Astrocyte (in vitro differentiated cells and primary cell): ENCODE measurements at regions not wholly inside any gene's neighbourhood (a gene's known extent, or its start where the extent isn't known, plus 50 kb on each side); places are given as distances from the start of the nearest gene placed in this dataset.

Experiments used
- DNase-seq: peaks from one replicate; pipeline ENCODE4 v3.0.0-alpha.2; 2010; ENCODE audit warnings: low read depth
- FAIRE-seq: peaks from 2 replicates; lab custom pipeline; 2011; peaks lifted over from hg19 to GRCh38; lab: Jason Lieb, UNC
- H2AFZ ChIP-seq: 2 replicates; pipeline ENCODE4 v1.6.0; 2012; ENCODE audit warnings: low read depth, low read length, inconsistent platforms
- H3K27ac ChIP-seq: 2 replicates; pipeline ENCODE4 v1.5.1; 2011; ENCODE audit warnings: low read depth, low read length, inconsistent platforms
- H3K27me3 ChIP-seq: 2 replicates; pipeline ENCODE4 v1.6.0; 2011; ENCODE audit warnings: low read length, inconsistent platforms; ENCODE audit not compliant: insufficient read depth
- H3K36me3 ChIP-seq: 2 replicates; pipeline ENCODE4 v1.5.1; 2011; ENCODE audit warnings: low read length, inconsistent platforms; ENCODE audit not compliant: insufficient read depth
- H3K4me1 ChIP-seq: 2 replicates; pipeline ENCODE4 v1.5.1; 2011; ENCODE audit warnings: low read length, inconsistent platforms; ENCODE audit not compliant: insufficient read depth
- H3K4me2 ChIP-seq: 2 replicates; pipeline ENCODE4 v1.6.0; 2012; ENCODE audit warnings: low read length, inconsistent platforms
- H3K4me3 ChIP-seq: 2 replicates; pipeline ENCODE4 v1.5.1; 2011; ENCODE audit warnings: low read depth, mild to moderate bottlenecking, low read length, inconsistent platforms; ENCODE audit not compliant: insufficient read depth
- H3K79me2 ChIP-seq: 2 replicates; pipeline ENCODE4 v1.6.0; 2012; ENCODE audit warnings: mild to moderate bottlenecking, low read length, inconsistent platforms; ENCODE audit not compliant: insufficient read depth
- H3K9ac ChIP-seq: 2 replicates; pipeline ENCODE4 v1.6.0; 2012; ENCODE audit warnings: mild to moderate bottlenecking, low read length, inconsistent platforms
- H3K9me3 ChIP-seq: 2 replicates; pipeline ENCODE4 v1.5.1; 2012; ENCODE audit warnings: low read depth, mild to moderate bottlenecking, low read length, inconsistent platforms; ENCODE audit not compliant: insufficient read depth
- H4K20me1 ChIP-seq: 2 replicates; pipeline ENCODE4 v1.6.0; 2012; ENCODE audit warnings: low read length, inconsistent platforms; ENCODE audit not compliant: insufficient read depth
- H3K27ac Mint-ChIP-seq: one replicate; pipeline ENCODE4 v1.8.0; 2021; ENCODE audit warnings: mild to moderate bottlenecking, mixed read lengths; ENCODE audit not compliant: unreplicated experiment
- H3K27me3 Mint-ChIP-seq: one replicate; pipeline ENCODE4 v1.8.0; 2021; ENCODE audit warnings: low read depth, mixed read lengths; ENCODE audit not compliant: unreplicated experiment
- H3K36me3 Mint-ChIP-seq: one replicate; pipeline ENCODE4 v1.8.0; 2021; ENCODE audit warnings: low read depth, mixed read lengths; ENCODE audit not compliant: unreplicated experiment
- H3K4me1 Mint-ChIP-seq: one replicate; pipeline ENCODE4 v1.8.0; 2021; ENCODE audit warnings: low read depth, mixed read lengths; ENCODE audit not compliant: unreplicated experiment
- H3K4me3 Mint-ChIP-seq: one replicate; pipeline ENCODE4 v1.8.0; 2021; ENCODE audit warnings: mild to moderate bottlenecking, moderate library complexity, mixed read lengths; ENCODE audit not compliant: unreplicated experiment
- H3K9me3 Mint-ChIP-seq: one replicate; pipeline ENCODE4 v1.8.0; 2021; ENCODE audit warnings: mild to moderate bottlenecking, mixed read lengths; ENCODE audit not compliant: unreplicated experiment
- EZH2 ChIP-seq: IDR thresholded peaks from 2 replicates; pipeline ENCODE4 v1.6.1; 2012; ENCODE audit warnings: mild to moderate bottlenecking, low read length, inconsistent platforms; ENCODE audit not compliant: insufficient read depth
- TF ChIP-seq, protein P1 (sequence below): IDR thresholded peaks from 2 replicates; pipeline ENCODE4 v1.5.1; 2011; ENCODE audit warnings: low read depth, mild to moderate bottlenecking, inconsistent platforms, low read length, moderate library complexity; ENCODE audit not compliant: insufficient read depth

DNA sequence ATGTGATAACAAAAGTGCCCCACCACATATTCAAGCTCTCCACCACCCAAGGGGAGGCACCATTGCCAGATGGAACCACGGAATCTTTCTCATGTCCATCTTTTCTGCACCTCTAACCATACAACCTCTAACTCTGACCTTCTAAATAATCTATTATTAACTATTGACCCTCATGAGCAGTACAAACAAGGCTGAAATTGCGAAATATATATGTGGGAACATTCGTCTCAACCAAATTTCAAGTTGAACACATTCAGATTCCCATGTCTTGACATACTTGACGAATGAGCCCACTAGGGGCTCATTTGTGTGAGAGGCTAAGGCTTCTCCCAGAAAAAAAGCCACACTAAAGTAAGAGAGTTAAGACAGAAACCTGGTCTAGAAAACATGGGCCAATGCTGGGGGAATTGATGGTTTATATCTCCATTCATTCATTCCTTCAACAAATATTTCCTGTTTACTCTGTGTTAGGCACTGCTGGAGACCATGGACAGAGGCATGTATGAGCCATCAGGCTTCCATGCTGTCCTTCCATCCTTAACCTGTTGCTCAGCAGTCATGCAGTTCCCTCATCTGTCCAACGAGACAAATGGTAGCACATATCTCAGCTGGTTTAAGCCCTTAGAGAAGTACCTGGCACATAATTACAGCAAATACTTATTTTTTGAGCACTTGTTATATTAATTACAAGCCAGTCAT lies 130.4 kb downstream of the ESM1 start:
- peaks cover 5% of the 10 kb centered on the region for H3K36me3 Mint-ChIP-seq
- no peaks in the 10 kb centered on the region for H4K20me1 ChIP-seq
- no peaks in the 10 kb centered on the region for H3K4me1 Mint-ChIP-seq
- H3K9me3 Mint-ChIP-seq = peaks cover 27% of the 10 kb centered on the region
- H3K4me2 ChIP-seq = no peak overlapping the region
- H3K4me1 ChIP-seq = no peaks in the 10 kb centered on the region
- H3K79me2 ChIP-seq = no peaks in the 10 kb centered on the region
- H3K27me3 ChIP-seq = no peaks in the 10 kb centered on the region
- H2AFZ ChIP-seq = no peak overlapping the region
- no peak overlapping the region for H3K27ac ChIP-seq
- no peaks in the 10 kb centered on the region for H3K27me3 Mint-ChIP-seq
- H3K36me3 ChIP-seq = no peaks in the 10 kb centered on the region
- TF ChIP-seq, protein P1, sequence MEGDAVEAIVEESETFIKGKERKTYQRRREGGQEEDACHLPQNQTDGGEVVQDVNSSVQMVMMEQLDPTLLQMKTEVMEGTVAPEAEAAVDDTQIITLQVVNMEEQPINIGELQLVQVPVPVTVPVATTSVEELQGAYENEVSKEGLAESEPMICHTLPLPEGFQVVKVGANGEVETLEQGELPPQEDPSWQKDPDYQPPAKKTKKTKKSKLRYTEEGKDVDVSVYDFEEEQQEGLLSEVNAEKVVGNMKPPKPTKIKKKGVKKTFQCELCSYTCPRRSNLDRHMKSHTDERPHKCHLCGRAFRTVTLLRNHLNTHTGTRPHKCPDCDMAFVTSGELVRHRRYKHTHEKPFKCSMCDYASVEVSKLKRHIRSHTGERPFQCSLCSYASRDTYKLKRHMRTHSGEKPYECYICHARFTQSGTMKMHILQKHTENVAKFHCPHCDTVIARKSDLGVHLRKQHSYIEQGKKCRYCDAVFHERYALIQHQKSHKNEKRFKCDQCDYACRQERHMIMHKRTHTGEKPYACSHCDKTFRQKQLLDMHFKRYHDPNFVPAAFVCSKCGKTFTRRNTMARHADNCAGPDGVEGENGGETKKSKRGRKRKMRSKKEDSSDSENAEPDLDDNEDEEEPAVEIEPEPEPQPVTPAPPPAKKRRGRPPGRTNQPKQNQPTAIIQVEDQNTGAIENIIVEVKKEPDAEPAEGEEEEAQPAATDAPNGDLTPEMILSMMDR = no peak
- TF ChIP-seq EZH2 = no peak
- DNase-seq (no peak), FAIRE-seq (no peak)
- peaks cover 27% of the 10 kb centered on the region for H3K9me3 ChIP-seq
- H3K4me3 Mint-ChIP-seq = no peak overlapping the region
- H3K27ac Mint-ChIP-seq = no peak overlapping the region
- H3K4me3 ChIP-seq = no peak overlapping the region
- H3K9ac ChIP-seq = no peak overlapping the region

DNA sequence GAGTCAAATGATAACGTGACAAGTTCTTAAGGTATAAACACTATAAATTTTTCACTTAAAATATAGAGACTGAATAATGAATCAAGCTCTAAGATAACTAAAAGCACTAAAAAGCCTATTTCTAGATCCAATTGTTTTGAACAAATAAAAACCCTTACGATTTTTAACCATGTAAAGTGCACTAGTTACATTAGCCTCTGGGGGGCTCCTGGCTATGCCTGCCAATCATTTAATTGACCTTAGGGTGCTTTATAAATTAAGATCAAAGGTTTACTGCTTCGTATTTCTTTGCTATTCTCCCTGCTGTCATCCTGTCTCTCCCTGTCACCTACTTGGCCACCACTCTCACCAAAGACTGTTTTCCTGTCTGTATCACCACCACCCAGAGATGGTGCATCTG lies 133.4 kb downstream of the ESM1 start:
- Histone ChIP-seq H3K79me2 (no peaks in the 10 kb centered on the region), H3K36me3 (no peaks in the 10 kb centered on the region), H3K27ac (no peak overlapping the region), H3K9me3 (peaks cover 8% of the 10 kb centered on the region), H3K9ac (no peak overlapping the region), H4K20me1 (no peaks in the 10 kb centered on the region), H3K27me3 (no peaks in the 10 kb centered on the region), H2AFZ (no peak overlapping the region), H3K4me3 (no peak overlapping the region), H3K4me2 (no peak overlapping the region), H3K4me1 (no peaks in the 10 kb centered on the region)
- no peak overlapping the region for H3K4me3 Mint-ChIP-seq
- H3K27ac Mint-ChIP-seq = no peak overlapping the region
- no peaks in the 10 kb centered on the region for H3K4me1 Mint-ChIP-seq
- no peaks in the 10 kb centered on the region for H3K36me3 Mint-ChIP-seq
- H3K9me3 Mint-ChIP-seq = peaks cover 4% of the 10 kb centered on the region
- TF ChIP-seq, protein P1 = peak; percentile 20
- no peak for TF ChIP-seq EZH2
- FAIRE-seq (no peak), DNase-seq (no peak)
- no peaks in the 10 kb centered on the region for H3K27me3 Mint-ChIP-seq

DNA sequence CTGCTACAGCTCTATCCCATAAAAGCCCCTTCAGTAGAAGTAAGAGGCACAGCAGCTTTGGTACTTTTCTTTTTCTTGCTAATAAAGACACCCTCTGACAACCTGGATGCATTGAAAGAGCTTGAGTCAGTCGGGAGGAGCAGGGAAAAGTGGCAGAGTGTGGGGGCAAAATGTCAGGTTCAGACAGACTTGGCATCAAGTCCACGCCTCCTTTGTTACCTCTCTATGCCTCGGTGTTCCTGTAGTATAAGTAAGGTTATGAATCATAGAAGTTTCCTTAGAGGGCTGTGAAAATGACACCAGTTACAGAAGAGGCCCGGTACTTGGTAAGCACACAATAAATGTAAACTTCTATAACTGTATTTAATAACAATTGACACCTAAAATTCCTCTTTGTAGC lies 133.9 kb downstream of the ESM1 start:
- no peak overlapping the region for H3K9ac ChIP-seq
- no peak overlapping the region for H3K4me3 ChIP-seq
- Mint-ChIP-seq H3K36me3 (no peaks in the 10 kb centered on the region), H3K9me3 (peaks cover 4% of the 10 kb centered on the region), H3K27me3 (no peaks in the 10 kb centered on the region), H3K27ac (no peak overlapping the region), H3K4me1 (no peaks in the 10 kb centered on the region), H3K4me3 (no peak overlapping the region)
- no peak for FAIRE-seq
- no peaks in the 10 kb centered on the region for H3K79me2 ChIP-seq
- peaks cover 4% of the 10 kb centered on the region for H3K9me3 ChIP-seq
- H3K4me2 ChIP-seq = no peak overlapping the region
- H3K4me1 ChIP-seq = no peaks in the 10 kb centered on the region
- no peaks in the 10 kb centered on the region for H3K36me3 ChIP-seq
- H2AFZ ChIP-seq = no peak overlapping the region
- H4K20me1 ChIP-seq = no peaks in the 10 kb centered on the region
- no peak overlapping the region for H3K27ac ChIP-seq
- DNase-seq = no peak
- TF ChIP-seq EZH2 = no peak
- TF ChIP-seq, protein P1 = no peak
- H3K27me3 ChIP-seq = no peaks in the 10 kb centered on the region
